HG03439 (cell line): ENCODE measurements at regions not wholly inside any gene's neighbourhood (a gene's known extent, or its start where the extent isn't known, plus 50 kb on each side); places are given as distances from the start of the nearest gene placed in this dataset.
"Not testable (repeated sequence)": the region's sequence is repeated elsewhere in the genome, so short reads cannot be mapped to it uniquely, and the experiment has no call there.

Experiments
- ATAC-seq: cut with Tn5 transposase; IDR thresholded peaks from one replicate; pipeline ENCODE4 v1.9.1; 2021; ENCODE audit warnings: mild to moderate bottlenecking, moderate library complexity; ENCODE audit not compliant: unreplicated experiment

DNA sequence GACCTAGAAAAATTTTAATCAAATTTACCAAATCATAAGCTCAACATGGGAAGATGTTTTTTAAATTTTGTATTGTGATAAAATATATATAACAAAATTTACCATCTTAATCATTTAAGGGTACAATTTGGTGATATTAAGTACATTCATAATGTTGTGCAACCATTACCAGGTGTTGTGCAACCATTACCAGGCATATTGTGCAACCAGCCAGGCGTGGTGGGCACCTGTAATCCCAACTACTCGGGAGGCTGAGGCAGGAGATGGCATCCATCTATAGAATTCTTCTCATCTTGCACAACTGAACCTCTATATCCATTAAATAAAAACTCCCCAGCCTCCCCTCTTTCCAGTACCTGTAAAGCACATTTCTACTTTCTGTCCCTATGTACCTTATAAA is 124.5 kb upstream of the SLC13A1 start:
- no peak for ATAC-seq

DNA sequence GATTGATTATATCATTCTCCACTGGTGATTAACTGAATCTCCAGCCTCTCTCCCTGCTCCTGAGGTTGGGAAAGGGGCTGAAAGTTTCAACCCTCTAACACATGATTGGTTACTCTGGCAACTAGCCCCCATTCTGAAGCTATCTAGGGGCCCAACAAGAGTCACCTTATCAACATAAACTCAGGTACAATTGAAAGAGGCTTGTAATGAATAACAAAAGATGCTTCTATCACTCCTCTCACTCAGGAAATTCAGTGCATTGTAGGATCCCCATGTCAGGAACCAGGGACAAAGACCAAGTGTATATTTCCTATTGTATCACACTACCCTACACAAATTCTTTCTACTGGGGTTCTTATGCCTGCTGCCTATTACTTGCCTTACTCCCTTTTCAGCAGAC is 123.9 kb upstream of the SLC13A1 start:
- ATAC-seq: no peak

DNA sequence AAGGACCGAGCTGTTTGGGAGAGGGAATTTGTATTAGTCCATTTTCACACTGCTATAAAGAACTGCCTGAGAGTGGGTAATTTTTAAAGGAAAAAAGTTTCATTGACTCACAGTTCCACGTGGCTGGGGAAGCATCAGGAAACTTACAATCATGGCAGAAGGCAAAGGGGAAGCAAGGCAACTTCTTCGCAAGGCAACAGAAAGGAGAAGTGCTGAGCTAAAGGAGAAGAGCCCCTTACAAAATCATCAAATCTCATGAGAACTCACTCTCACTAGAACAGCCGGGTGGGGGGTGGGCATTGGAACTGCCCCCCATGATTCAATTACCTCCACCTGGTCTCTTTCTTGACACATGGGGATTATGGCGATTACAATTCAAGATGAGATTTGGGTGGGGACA is 121.8 kb upstream of the SLC13A1 start:
- ATAC-seq: not testable (repeated sequence)

GRCh38 chr7:123319911-123320310 is 120.1 kb upstream of the SLC13A1 start:
- ATAC-seq: no peak

GRCh38 chr7:123314886-123315285 is 115.1 kb upstream of the SLC13A1 start:
- no peak for ATAC-seq

- no peak for ATAC-seq
These were observed 108.6 kb upstream of the SLC13A1 start for GRCh38 chr7:123308254-123308951.

GRCh38 chr7:123305840-123306375 is 106.1 kb upstream of the SLC13A1 start:
- ATAC-seq: no peak

- no peak for ATAC-seq
These were observed 104.2 kb upstream of the SLC13A1 start for GRCh38 chr7:123303926-123304325.

DNA sequence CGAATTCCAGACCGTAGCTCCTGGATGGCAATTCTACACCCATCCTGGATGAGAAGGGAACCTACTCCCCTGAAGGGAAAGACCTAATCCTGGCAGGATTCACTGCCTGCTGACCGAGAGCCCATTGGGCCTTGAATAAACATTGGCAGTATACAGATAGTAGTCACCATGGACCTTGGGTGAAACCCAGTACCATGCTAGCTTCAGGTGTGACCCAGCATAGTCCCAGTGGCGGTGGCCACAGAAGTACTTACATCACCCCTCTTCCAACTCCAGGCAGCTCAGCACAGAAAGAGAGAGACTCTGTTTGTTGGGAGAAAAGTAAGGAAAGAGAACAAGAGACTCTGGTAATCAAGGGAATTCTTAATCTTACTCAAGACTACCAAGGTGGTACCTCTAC is 97.2 kb upstream of the SLC13A1 start:
- ATAC-seq: no peak

GRCh38 chr7:123293710-123294109 is 93.9 kb upstream of the SLC13A1 start:
- ATAC-seq: no peak

DNA sequence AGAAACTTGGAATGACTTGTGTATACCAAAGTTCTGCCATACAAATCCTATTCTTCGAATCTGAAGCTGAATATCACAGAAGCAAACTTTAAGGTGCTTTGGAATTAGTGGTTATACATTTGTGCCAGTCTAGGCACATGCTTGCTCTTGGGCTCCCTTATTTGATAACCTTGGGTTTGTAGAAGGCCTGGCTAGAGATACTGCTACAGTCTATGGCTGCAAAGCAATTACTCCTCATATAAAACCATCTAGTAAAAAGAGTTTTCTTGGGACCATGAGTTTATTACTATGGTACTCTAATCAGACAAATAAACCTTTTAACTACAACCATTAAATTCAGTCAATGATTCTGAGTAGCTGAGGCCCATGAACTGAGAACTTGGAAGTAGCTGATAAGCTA is 92.5 kb upstream of the SLC13A1 start:
- no peak for ATAC-seq

GRCh38 chr7:123289200-123289599 is 89.4 kb upstream of the SLC13A1 start:
- no peak for ATAC-seq

GRCh38 chr7:123285076-123285700 is 85.4 kb upstream of the SLC13A1 start:
- ATAC-seq: no peak

DNA sequence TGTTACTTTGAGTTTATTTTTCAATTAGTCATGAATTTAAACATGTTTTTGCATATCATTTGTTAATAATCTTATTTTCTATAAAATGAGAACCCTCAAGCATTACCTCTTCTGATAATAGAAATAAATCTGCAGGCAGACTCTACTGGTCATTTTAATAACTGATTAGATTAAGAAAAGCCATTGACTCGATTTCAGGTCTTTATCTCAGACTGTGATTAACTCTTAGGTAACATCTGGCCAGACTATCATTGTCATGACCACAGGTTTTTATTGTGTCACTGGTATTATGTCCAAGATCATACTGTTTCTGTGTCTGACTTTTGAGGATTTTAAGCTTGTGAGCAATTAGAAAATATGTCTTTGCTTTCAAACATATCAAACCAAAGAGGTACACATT is 83.6 kb upstream of the SLC13A1 start:
- no peak for ATAC-seq

DNA sequence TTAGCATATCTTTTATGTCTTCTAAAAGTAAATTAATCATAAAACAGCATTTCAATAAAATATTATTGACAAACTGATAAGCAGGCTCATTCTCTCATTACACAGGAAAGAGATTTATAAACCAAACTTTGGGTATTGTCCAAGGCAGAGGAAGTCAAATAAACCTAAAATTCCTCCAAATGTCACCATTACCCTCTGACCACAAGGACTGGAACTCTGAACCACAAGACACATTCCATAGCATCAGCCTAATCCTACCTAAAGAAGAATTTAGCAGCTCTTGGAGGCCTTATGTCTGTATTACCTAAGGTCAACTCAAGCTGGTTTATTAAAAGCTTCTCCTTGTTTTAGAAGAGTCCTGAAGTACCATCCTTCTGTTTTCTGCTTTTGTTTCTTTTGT is 82.4 kb upstream of the SLC13A1 start:
- ATAC-seq: no peak

- no peak for ATAC-seq
These were observed 80.2 kb upstream of the SLC13A1 start for GRCh38 chr7:123279949-123280348.

DNA sequence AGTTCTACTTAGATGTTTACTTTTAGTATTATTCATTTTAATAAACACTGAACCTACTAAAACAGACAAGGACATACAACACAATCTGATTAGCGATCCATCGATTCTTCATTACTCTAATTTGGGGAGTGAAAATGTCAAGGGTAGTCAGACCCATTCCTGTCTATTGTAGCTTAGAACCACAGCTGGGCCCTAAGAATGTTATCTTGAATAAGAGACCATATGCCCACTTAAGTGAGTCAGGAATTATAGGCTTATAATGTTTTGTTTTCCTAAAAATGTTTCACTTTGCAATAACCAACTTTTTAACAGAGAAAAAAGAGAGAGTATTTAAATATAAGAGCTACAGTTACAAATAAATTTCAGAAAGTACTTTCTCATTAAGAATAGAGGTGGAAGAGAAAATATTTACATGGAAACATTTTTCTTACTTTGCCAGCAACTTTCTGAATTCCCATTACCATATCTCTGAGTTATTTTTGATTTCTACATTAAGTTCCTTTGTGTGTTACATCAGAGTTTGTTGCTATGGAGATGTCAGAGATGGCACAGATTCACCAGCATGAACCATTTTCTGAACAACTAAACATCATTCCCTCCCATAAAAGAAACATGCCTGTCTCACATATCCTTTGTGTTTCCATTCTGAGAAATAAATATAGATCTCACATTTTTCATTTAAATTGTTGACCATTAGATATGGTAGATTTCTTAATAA is 75.4 kb upstream of the SLC13A1 start:
- no peak for ATAC-seq

- no peak for ATAC-seq
These were observed 73.4 kb upstream of the SLC13A1 start for GRCh38 chr7:123273185-123273584.

DNA sequence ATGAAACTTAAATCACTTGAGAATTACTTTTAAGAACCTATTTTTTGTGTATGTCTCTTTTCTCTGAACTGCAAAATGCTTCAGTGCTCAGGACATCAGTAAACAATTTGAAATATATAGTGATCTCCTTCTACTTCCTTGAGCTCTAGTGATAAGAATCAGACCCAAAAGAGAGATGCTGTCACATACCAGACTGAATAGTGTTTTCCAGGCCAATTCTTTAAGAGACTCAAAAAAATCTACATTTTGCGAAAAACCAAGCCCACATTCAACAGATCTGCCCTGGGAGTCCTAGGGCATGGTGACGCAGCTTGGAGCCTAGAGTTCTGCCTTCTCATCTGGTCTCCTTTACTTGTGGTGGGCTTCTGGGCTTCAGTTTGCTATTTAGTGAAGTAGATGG is 72.1 kb upstream of the SLC13A1 start:
- ATAC-seq: no peak

GRCh38 chr7:123271231-123271630 is 71.5 kb upstream of the SLC13A1 start:
- no peak for ATAC-seq

- no peak for ATAC-seq
These were observed 70.8 kb upstream of the SLC13A1 start for GRCh38 chr7:123270570-123270969.

DNA sequence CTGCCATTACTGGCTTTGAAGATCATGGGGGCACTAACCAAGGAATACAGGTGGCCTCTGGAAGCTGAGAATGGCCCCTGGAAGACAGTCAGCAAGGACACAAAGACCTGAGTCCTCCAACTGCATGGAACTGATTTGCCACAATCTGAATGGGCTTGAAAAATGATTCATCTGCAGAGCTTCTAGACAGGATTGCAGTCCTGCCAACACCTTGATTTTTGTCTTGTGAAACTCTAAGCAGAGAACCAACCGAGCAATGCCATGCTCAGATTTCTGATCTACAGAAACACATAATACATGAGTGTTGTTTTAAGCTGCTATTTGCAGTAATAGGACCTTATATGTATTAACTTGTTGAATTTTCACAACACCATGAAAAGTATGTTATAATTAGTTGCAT is 66.1 kb upstream of the SLC13A1 start:
- no peak for ATAC-seq
